K562 (cell line): ENCODE measurements at regions not wholly inside any gene's neighbourhood (a gene's known extent, or its start where the extent isn't known, plus 50 kb on each side); places are given as distances from the start of the nearest gene placed in this dataset.

Experiments used
- ATAC-seq: fragments of 200-7000 bp; cut with Tn5 transposase; 3 replicates; pipeline ENCODE4 v1.9.1; 2020; ENCODE audit warnings: moderate library complexity
- BruUV-seq: library from RNA; stranded (reverse); fragments of 400-500 nt; replicated peaks from 2 replicates; lab custom pipeline; 2021; lab: Mats Ljungman, UMichigan
- CTCF ChIA-PET: fragments of 300-600 bp; formaldehyde crosslinking; extraction: SDS; loops from one replicate; lab custom pipeline; 2021; ENCODE audit warnings: low intra/inter-chr PET ratio; lab: Yijun Ruan, JAX
- POLR2A ChIA-PET: fragments of 300-600, 350-650 bp; sonication (Branson Sonifier 250); formaldehyde crosslinking; extraction: SDS; loops from one replicate; lab custom pipeline; 2021; ENCODE audit warnings: antibody characterized with exemption, inconsistent platforms; lab: Yijun Ruan, JAX
- DNase-seq, 4 experiments: peaks; one replicate each; pipeline versions ENCODE4 v3.0.0 to v3.0.0-alpha.2; 2011 to 2018; ENCODE audit warnings: low spot score in 3 of 4, mixed read lengths in 3 of 4; ENCODE audit errors: extremely low read depth in 1 of 4
- FAIRE-seq: peaks from 2 replicates; lab custom pipeline; 2011; peaks lifted over from hg19 to GRCh38; lab: Jason Lieb, UNC
- H2AFZ ChIP-seq: 2 replicates; pipeline ENCODE4 v1.6.0; 2011; ENCODE audit warnings: low read depth, low read length, control low read depth, inconsistent platforms
- H3K27ac ChIP-seq: fragments of 200-600 bp; 3 replicates; pipeline ENCODE4 v1.8.0; 2011; ENCODE audit warnings: low read depth, mild to moderate bottlenecking, control low read depth, inconsistent platforms, low read length, moderate library complexity, mixed read lengths; ENCODE audit errors: extremely low read depth
- H3K27me3 ChIP-seq, 2 experiments: fragments of 300-600 bp in 1 of 2; 2 replicates in 1 of 2; 3 replicates in 1 of 2; pipeline versions ENCODE4 v1.6.0 to v1.8.0; 2011; ENCODE audit warnings: inconsistent platforms in 2 of 2, low read length in 2 of 2, mild to moderate bottlenecking in 1 of 2, mixed read lengths in 1 of 2, moderate library complexity in 1 of 2; ENCODE audit not compliant: control insufficient read depth in 2 of 2, insufficient read depth in 2 of 2
- H3K36me3 ChIP-seq: fragments of 300-600 bp; 3 replicates; pipeline ENCODE4 v1.8.0; 2011; ENCODE audit warnings: mild to moderate bottlenecking, low read length, inconsistent platforms; ENCODE audit not compliant: control insufficient read depth, insufficient read depth
- H3K4me1 ChIP-seq, 2 experiments: fragments of 200-600 bp in 1 of 2; replicated peaks in 1 of 2; 2 replicates in 1 of 2; 3 replicates in 1 of 2; pipeline versions ENCODE4 v1.5.1 to v1.8.0; 2011; ENCODE audit warnings: inconsistent platforms in 2 of 2, low read length in 2 of 2, mild to moderate bottlenecking in 1 of 2, mixed read lengths in 1 of 2, moderate library complexity in 1 of 2; ENCODE audit not compliant: control insufficient read depth in 2 of 2, insufficient read depth in 2 of 2
- H3K4me2 ChIP-seq: 2 replicates; pipeline ENCODE4 v1.6.1; 2011; ENCODE audit warnings: low read length, control low read depth, inconsistent platforms, mixed read lengths; ENCODE audit not compliant: insufficient read depth
- H3K4me3 ChIP-seq: fragments of 200-600 bp; sonication (generic), shearing (Covaris generic); 2 replicates; pipeline ENCODE4 v1.5.1; 2016; ENCODE audit warnings: control low read depth, inconsistent platforms
- H3K79me2 ChIP-seq: fragments of 200-600 bp; 3 replicates; pipeline ENCODE4 v1.8.0; 2011; ENCODE audit warnings: low read length, inconsistent platforms; ENCODE audit not compliant: control insufficient read depth, insufficient read depth
- H3K9ac ChIP-seq, 2 experiments: 2 replicates each; pipeline versions ENCODE4 v1.6.0 to v1.6.1; 2011; ENCODE audit warnings: low read depth in 2 of 2, low read length in 2 of 2, control low read depth in 1 of 2, inconsistent platforms in 1 of 2, mild to moderate bottlenecking in 1 of 2, mixed read lengths in 1 of 2; ENCODE audit not compliant: insufficient read depth in 1 of 2
- H3K9me1 ChIP-seq: one replicate; pipeline ENCODE4 v1.6.0; 2011; ENCODE audit warnings: inconsistent platforms, mild to moderate bottlenecking, low read length, moderate library complexity; ENCODE audit not compliant: control insufficient read depth, insufficient read depth
- H3K9me3 ChIP-seq: replicated peaks from 2 replicates; pipeline ENCODE4 v1.5.1; 2011; ENCODE audit warnings: low read depth, low read length, inconsistent platforms; ENCODE audit not compliant: control insufficient read depth, insufficient read depth
- H4K20me1 ChIP-seq: replicated peaks from 2 replicates; pipeline ENCODE4 v1.6.1; 2011; ENCODE audit warnings: low read length, inconsistent platforms, mixed read lengths; ENCODE audit not compliant: control insufficient read depth, insufficient read depth
- ARID1B ChIP-seq: fragments of 450-650 bp; IDR thresholded peaks from 2 replicates; pipeline ENCODE4 v1.6.1; 2016; ENCODE audit warnings: antibody characterized with exemption, mild to moderate bottlenecking, inconsistent platforms
- ASH1L ChIP-seq: fragments of 450-650 bp; IDR thresholded peaks from 2 replicates; pipeline ENCODE4 v1.6.1; 2018; ENCODE audit warnings: borderline replicate concordance, mild to moderate bottlenecking, low read depth; ENCODE audit not compliant: partially characterized antibody
- CBX2 ChIP-seq: fragments of 200-600 bp; sonication (generic); IDR thresholded peaks from one replicate; pipeline ENCODE4 v1.6.1; 2012; ENCODE audit warnings: mild to moderate bottlenecking, low read length, inconsistent platforms; ENCODE audit not compliant: insufficient read depth, poor library complexity, severe bottlenecking
- CBX5 ChIP-seq: IDR thresholded peaks from 2 replicates; pipeline ENCODE4 v1.6.1; 2014; ENCODE audit warnings: low read depth, borderline replicate concordance
- CHD2 ChIP-seq: IDR thresholded peaks from 2 replicates; pipeline ENCODE4 v1.6.1; 2011; ENCODE audit warnings: low read depth, low read length
- ESRRA ChIP-seq: fragments of 450-650 bp; IDR thresholded peaks from 2 replicates; pipeline ENCODE4 v1.6.1; 2014; ENCODE audit warnings: low read depth, mild to moderate bottlenecking, moderate library complexity, borderline replicate concordance
- FOSL1 ChIP-seq: fragments of 200-800 bp; sonication (Bioruptor generic); conservative IDR thresholded peaks from 2 replicates; pipeline ENCODE4 v1.6.1; 2016; ENCODE audit warnings: missing genetic modification characterization, missing compliant biosample characterization
- FOXJ3 ChIP-seq: sonication (generic); formaldehyde crosslinking; IDR thresholded peaks from 2 replicates; pipeline ENCODE4 v1.4.0; 2020; ENCODE audit warnings: mild to moderate bottlenecking, missing genetic modification reagents
- MEIS2 ChIP-seq: fragments of 450-650 bp; IDR thresholded peaks from 2 replicates; pipeline ENCODE4 v1.6.1; 2014; ENCODE audit warnings: mild to moderate bottlenecking; ENCODE audit not compliant: partially characterized antibody
- NCOA2 ChIP-seq, 2 experiments: fragments of 450-650 bp; IDR thresholded peaks; 2 replicates each; pipeline ENCODE4 v1.6.1; 2018; ENCODE audit warnings: mild to moderate bottlenecking in 2 of 2, moderate library complexity in 1 of 2; ENCODE audit not compliant: partially characterized antibody in 2 of 2
- NCOA6 ChIP-seq: fragments of 450-650 bp; IDR thresholded peaks from 2 replicates; pipeline ENCODE4 v1.6.1; 2017; ENCODE audit warnings: mild to moderate bottlenecking
- NFE2 ChIP-seq: IDR thresholded peaks from 2 replicates; pipeline ENCODE4 v1.6.1; 2014; ENCODE audit warnings: antibody characterized with exemption, low read depth
- NFYB ChIP-seq: IDR thresholded peaks from 2 replicates; pipeline ENCODE4 v1.6.1; 2011; ENCODE audit warnings: mild to moderate bottlenecking, moderate library complexity; ENCODE audit not compliant: insufficient read length; ENCODE audit errors: extremely low read depth
- PML ChIP-seq: IDR thresholded peaks from 2 replicates; pipeline ENCODE4 v1.6.1; 2012; ENCODE audit warnings: low read length, inconsistent platforms
- POLR2G ChIP-seq: fragments of 200-400 bp; formaldehyde crosslinking; IDR thresholded peaks from 2 replicates; pipeline ENCODE4 v1.6.1; 2017; ENCODE audit warnings: low read depth, mild to moderate bottlenecking, antibody characterized with exemption, low read length, moderate library complexity
- RBBP5 ChIP-seq: fragments of 200-600 bp; sonication (generic); IDR thresholded peaks from 2 replicates; pipeline ENCODE4 v1.6.1; 2012; ENCODE audit warnings: borderline replicate concordance, mild to moderate bottlenecking, low read length, control low read depth, inconsistent platforms; ENCODE audit not compliant: insufficient read depth, poor library complexity, severe bottlenecking
- RBM14 ChIP-seq: fragments of 200-400 bp; formaldehyde crosslinking; IDR thresholded peaks from 2 replicates; pipeline ENCODE4 v1.6.1; 2018; ENCODE audit warnings: low read depth, mild to moderate bottlenecking, low read length, moderate library complexity, borderline replicate concordance; ENCODE audit not compliant: insufficient read depth
- RBM15 ChIP-seq: fragments of 200-400 bp; formaldehyde crosslinking; IDR thresholded peaks from 2 replicates; pipeline ENCODE4 v1.6.1; 2018; ENCODE audit warnings: mild to moderate bottlenecking, low read length, moderate library complexity; ENCODE audit not compliant: insufficient read depth
- SMAD1 ChIP-seq: fragments of 150-350 bp; IDR thresholded peaks from 2 replicates; pipeline ENCODE4 v1.6.1; 2014; ENCODE audit warnings: low read length, low read depth; ENCODE audit not compliant: partially characterized antibody
- THRAP3 ChIP-seq: fragments of 450-650 bp; IDR thresholded peaks from 2 replicates; pipeline ENCODE4 v1.6.1; 2016; ENCODE audit warnings: mild to moderate bottlenecking, inconsistent platforms, borderline replicate concordance
- ZFPM2 ChIP-seq: fragments of 250-450 bp; sonication (Bioruptor Pico); IDR thresholded peaks from 2 replicates; pipeline ENCODE4 v1.5.1; 2022; ENCODE audit warnings: mild to moderate bottlenecking
- in situ Hi-C: fragments of 300-500 bp; cut with MboI; formaldehyde crosslinking; loops from 4 replicates; pipeline ENCODE4 v1.15.0; 2018; ENCODE audit warnings: inconsistent platforms, mixed read lengths
- intact Hi-C: fragments of 100-400 bp; cut with micrococcal nuclease; formaldehyde crosslinking; loops from 2 replicates; pipeline ENCODE4 v1.14.2; 2022
- TF ChIP-seq, protein P1 (sequence below): fragments of 250-450 bp; sonication (Bioruptor Pico); IDR thresholded peaks from 2 replicates; pipeline ENCODE4 v1.4.0; 2020
- TF ChIP-seq, protein P2 (sequence below): fragments of 450-650 bp; formaldehyde crosslinking; IDR thresholded peaks from 2 replicates; pipeline ENCODE4 v1.4.0; 2020; ENCODE audit warnings: mild to moderate bottlenecking
- TF ChIP-seq, protein P3 (sequence below): sonication (generic); formaldehyde crosslinking; IDR thresholded peaks from 2 replicates; pipeline ENCODE4 v1.9.0; 2022; ENCODE audit warnings: mild to moderate bottlenecking, missing genetic modification reagents

DNA sequence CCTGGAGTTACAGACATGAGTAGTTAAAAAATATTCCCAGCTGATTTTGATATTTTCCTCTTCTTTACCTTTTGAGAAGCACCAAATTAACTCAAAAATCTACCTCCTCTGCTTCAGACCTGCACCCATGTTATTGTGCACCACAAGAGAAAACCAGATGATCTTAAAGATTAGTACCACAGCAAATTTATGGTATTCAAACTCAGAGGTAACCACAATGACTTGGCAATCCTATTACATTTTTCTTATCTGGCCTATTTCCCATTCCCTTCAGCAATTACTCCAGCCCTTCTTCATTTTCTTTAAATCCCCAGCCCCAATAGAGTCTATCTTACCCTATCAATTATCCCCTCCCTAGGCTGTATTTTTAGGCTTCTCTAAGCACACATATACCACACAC, 535.1 kb downstream of the FAT4 start:
- POLR2A ChIA-PET: no interaction called here
- intact Hi-C loops: no loop called here
- H2AFZ ChIP-seq: no peak overlapping the region
- no peak overlapping the region for H3K4me3 ChIP-seq
- H3K9ac ChIP-seq: no peak overlapping the region
- FAIRE-seq (no peak), ATAC-seq (no peak), DNase-seq (peak in 2 of 4 experiments; percentile 0 to 3)
- H3K9me3 ChIP-seq: no peaks in the 10 kb centered on the region
- no peak overlapping the region for H3K27ac ChIP-seq
- no peaks in the 10 kb centered on the region for H4K20me1 ChIP-seq
- no TSS peak for BruUV-seq
- in situ Hi-C loops: no loop called here
- H3K4me1 ChIP-seq: no peaks in the 10 kb centered on the region
- H3K79me2 ChIP-seq: no peaks in the 10 kb centered on the region
- H3K27me3 ChIP-seq: no peaks in the 10 kb centered on the region
- H3K36me3 ChIP-seq: no peaks in the 10 kb centered on the region
- H3K9me1 ChIP-seq: no peaks in the 10 kb centered on the region
- CTCF ChIA-PET: no interaction called here
- no peak overlapping the region for H3K4me2 ChIP-seq
- peak; percentile 26; the same call in 1 of the 2 replicates for TF ChIP-seq ESRRA
- TF ChIP-seq NCOA6: no peak
- TF ChIP-seq CBX2: no peak
- no peak for TF ChIP-seq ASH1L
- peak; percentile 36 for TF ChIP-seq MEIS2
- TF ChIP-seq RBM14: no peak
- TF ChIP-seq FOXJ3 (CRISPR knock-in tag): no peak
- no peak for TF ChIP-seq CBX5
- peak; percentile 84 for TF ChIP-seq NFE2
- 0 out of 2 replicates have a peak, but pooled peaks have one; percentile 25 for TF ChIP-seq ARID1B
- TF ChIP-seq, protein P1, sequence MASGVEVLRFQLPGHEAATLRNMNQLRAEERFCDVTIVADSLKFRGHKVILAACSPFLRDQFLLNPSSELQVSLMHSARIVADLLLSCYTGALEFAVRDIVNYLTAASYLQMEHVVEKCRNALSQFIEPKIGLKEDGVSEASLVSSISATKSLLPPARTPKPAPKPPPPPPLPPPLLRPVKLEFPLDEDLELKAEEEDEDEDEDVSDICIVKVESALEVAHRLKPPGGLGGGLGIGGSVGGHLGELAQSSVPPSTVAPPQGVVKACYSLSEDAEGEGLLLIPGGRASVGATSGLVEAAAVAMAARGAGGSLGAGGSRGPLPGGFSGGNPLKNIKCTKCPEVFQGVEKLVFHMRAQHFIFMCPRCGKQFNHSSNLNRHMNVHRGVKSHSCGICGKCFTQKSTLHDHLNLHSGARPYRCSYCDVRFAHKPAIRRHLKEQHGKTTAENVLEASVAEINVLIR (CRISPR knock-in tag): no peak
- TF ChIP-seq PML: no peak
- no peak for TF ChIP-seq POLR2G
- TF ChIP-seq, protein P2, sequence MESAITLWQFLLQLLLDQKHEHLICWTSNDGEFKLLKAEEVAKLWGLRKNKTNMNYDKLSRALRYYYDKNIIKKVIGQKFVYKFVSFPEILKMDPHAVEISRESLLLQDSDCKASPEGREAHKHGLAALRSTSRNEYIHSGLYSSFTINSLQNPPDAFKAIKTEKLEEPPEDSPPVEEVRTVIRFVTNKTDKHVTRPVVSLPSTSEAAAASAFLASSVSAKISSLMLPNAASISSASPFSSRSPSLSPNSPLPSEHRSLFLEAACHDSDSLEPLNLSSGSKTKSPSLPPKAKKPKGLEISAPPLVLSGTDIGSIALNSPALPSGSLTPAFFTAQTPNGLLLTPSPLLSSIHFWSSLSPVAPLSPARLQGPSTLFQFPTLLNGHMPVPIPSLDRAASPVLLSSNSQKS (CRISPR knock-in tag): no peak
- TF ChIP-seq SMAD1: no peak
- TF ChIP-seq CHD2: no peak
- no peak for TF ChIP-seq FOSL1 (tag)
- TF ChIP-seq RBBP5: no peak
- TF ChIP-seq NFYB: no peak
- no peak for TF ChIP-seq ZFPM2 (CRISPR knock-in tag)
- no peak for TF ChIP-seq THRAP3
- no peak for TF ChIP-seq RBM15
- TF ChIP-seq, protein P3, sequence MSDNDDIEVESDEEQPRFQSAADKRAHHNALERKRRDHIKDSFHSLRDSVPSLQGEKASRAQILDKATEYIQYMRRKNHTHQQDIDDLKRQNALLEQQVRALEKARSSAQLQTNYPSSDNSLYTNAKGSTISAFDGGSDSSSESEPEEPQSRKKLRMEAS (CRISPR knock-in tag): no peak
- TF ChIP-seq NCOA2 (IDR thresholded peaks at IDR 0.05; ENCODE audit: partially characterized antibody in 2 of 2): no peak
